ENCODE measurements at regions not wholly inside any gene's neighbourhood (a gene's known extent, or its start where the extent isn't known, plus 50 kb on each side); places are given as distances from the start of the nearest gene placed in this dataset.
A peak's percentile ranks its signal among the peaks of the same experiment; 100 is the strongest.
"Not testable (repeated sequence)": the region's sequence is repeated elsewhere in the genome, so short reads cannot be mapped to it uniquely, and the experiment has no call there.

DNA sequence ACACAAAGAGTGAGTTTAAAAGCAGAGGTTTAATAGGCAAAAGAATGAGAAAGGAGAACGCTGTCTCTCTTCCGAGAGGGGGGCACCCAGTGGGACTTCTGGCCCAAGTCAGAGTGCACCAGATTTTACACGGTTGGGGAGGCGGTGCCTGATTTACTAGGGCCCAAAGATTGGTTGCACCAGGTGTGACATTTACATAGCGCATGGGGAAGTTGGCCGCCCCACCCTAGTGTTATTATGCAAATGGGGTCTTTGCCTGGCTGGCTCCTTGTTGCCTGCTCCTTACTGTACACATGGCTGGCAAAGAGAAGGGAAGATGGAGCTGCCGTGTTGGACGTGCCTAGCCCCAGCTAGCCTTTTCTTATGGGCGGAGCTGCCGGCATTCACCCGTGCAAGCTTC, 115.9 kb downstream of the NPIPA5 start:
- not testable (repeated sequence) for H2BK20ac ChIP-seq (ENCODE audit: low read depth, low read length, poor library complexity, severe bottlenecking); H3K79me2 ChIP-seq (ENCODE audit: insufficient read depth, low read length); H3K27ac Mint-ChIP-seq; H2AK5ac ChIP-seq (ENCODE audit: insufficient read length, low read length); H2BK12ac ChIP-seq (ENCODE audit: insufficient read length, low read depth, low read length); H4K20me1 ChIP-seq (ENCODE audit: control insufficient read depth, insufficient read depth, insufficient read length); H3K56ac ChIP-seq (ENCODE audit: insufficient read length, low read depth, low read length); H3K9me3 ChIP-seq (ENCODE audit: control insufficient read depth, low read depth, low read length); H3K4me2 ChIP-seq (ENCODE audit: insufficient read depth, insufficient read length, low read length); H2BK120ac ChIP-seq (ENCODE audit: low read depth, low read length, poor library complexity, severe bottlenecking); H3K27me3 Mint-ChIP-seq (ENCODE audit: low read depth); H4K5ac ChIP-seq (ENCODE audit: insufficient read length, low read depth, low read length); H4K8ac ChIP-seq (replicated peaks; ENCODE audit: insufficient read length, low read depth, low read length); H3T11ph ChIP-seq (ENCODE audit: low read length); H3K9me3 Mint-ChIP-seq; H3K27ac ChIP-seq (ENCODE audit: insufficient read length, low read depth, low read length); H2AFZ ChIP-seq (ENCODE audit: low read length); H2BK15ac ChIP-seq (ENCODE audit: low read depth, low read length); H3K23ac ChIP-seq (ENCODE audit: insufficient read length, low read depth, low read length); H4K91ac ChIP-seq (ENCODE audit: insufficient read length, low read depth, low read length); H3K4me1 Mint-ChIP-seq; H2BK5ac ChIP-seq (ENCODE audit: insufficient read length, low read length); H3K23me2 ChIP-seq (ENCODE audit: insufficient read length, low read depth, low read length, poor library complexity, severe bottlenecking); H3K4me1 ChIP-seq (ENCODE audit: insufficient read depth, low read length); H3K4ac ChIP-seq (ENCODE audit: low read depth, low read length); H3K79me1 ChIP-seq (ENCODE audit: insufficient read depth, low read depth, low read length, poor library complexity, severe bottlenecking); H3K14ac ChIP-seq (ENCODE audit: insufficient read depth, low read length); H3K9ac ChIP-seq (ENCODE audit: extremely low read depth, insufficient read length, low read length); H3K27me3 ChIP-seq (ENCODE audit: insufficient read depth, low read length); H3K36me3 Mint-ChIP-seq (ENCODE audit: insufficient read depth in 1 of 3, low read depth in 3 of 3); H3K4me3 Mint-ChIP-seq; H3K18ac ChIP-seq (ENCODE audit: insufficient read length, low read depth, low read length)
- WGBS (ENCODE audit: extremely low coverage, insufficient read length, low lambda C conversion rate), result no CpG with 5 or more reads among the region's 11 CpGs
- DNase-seq, result peak; percentile 24

DNA sequence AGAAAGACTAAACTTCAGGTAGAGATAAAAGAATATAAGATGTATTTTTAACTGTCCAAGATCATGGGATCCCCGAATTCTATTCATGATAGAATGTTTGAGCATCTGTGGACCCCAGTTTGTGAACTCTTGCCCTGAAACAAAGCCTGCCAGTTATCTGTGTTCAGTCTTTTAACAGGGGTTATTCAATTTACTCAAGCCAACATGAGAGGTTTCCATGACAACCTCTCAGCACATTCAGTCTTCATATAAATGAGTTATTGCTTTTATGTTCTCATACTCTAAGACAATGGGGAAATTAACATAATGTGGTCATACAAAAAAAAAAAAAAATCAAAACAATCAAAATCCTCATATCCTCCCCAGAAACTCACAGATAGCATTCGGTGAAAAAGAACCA, 130.1 kb downstream of the NPIPA5 start:
- not testable (repeated sequence) for H3K27me3 Mint-ChIP-seq (ENCODE audit: low read depth); H3K4me2 ChIP-seq (ENCODE audit: insufficient read depth, insufficient read length, low read length); H3K4ac ChIP-seq (ENCODE audit: low read depth, low read length); H3K4me1 ChIP-seq (ENCODE audit: insufficient read depth, low read length); H4K5ac ChIP-seq (ENCODE audit: insufficient read length, low read depth, low read length); H3K56ac ChIP-seq (ENCODE audit: insufficient read length, low read depth, low read length); H2BK120ac ChIP-seq (ENCODE audit: low read depth, low read length, poor library complexity, severe bottlenecking); H3K23me2 ChIP-seq (ENCODE audit: insufficient read length, low read depth, low read length, poor library complexity, severe bottlenecking); H3K9me3 Mint-ChIP-seq; H4K8ac ChIP-seq (replicated peaks; ENCODE audit: insufficient read length, low read depth, low read length); H3K18ac ChIP-seq (ENCODE audit: insufficient read length, low read depth, low read length); H3K79me1 ChIP-seq (ENCODE audit: insufficient read depth, low read depth, low read length, poor library complexity, severe bottlenecking); H3K9ac ChIP-seq (ENCODE audit: extremely low read depth, insufficient read length, low read length); H3K14ac ChIP-seq (ENCODE audit: insufficient read depth, low read length); H2BK20ac ChIP-seq (ENCODE audit: low read depth, low read length, poor library complexity, severe bottlenecking); H2BK15ac ChIP-seq (ENCODE audit: low read depth, low read length); H3K4me3 Mint-ChIP-seq; H4K20me1 ChIP-seq (ENCODE audit: control insufficient read depth, insufficient read depth, insufficient read length); DNase-seq; H3K27ac Mint-ChIP-seq; H2BK5ac ChIP-seq (ENCODE audit: insufficient read length, low read length); H4K91ac ChIP-seq (ENCODE audit: insufficient read length, low read depth, low read length); H3K27me3 ChIP-seq (ENCODE audit: insufficient read depth, low read length); H3K4me1 Mint-ChIP-seq; H3T11ph ChIP-seq (ENCODE audit: low read length); H2AK5ac ChIP-seq (ENCODE audit: insufficient read length, low read length); H3K36me3 Mint-ChIP-seq (ENCODE audit: insufficient read depth in 1 of 3, low read depth in 3 of 3); H3K79me2 ChIP-seq (ENCODE audit: insufficient read depth, low read length); H3K9me3 ChIP-seq (ENCODE audit: control insufficient read depth, low read depth, low read length); H2BK12ac ChIP-seq (ENCODE audit: insufficient read length, low read depth, low read length); H3K23ac ChIP-seq (ENCODE audit: insufficient read length, low read depth, low read length); H2AFZ ChIP-seq (ENCODE audit: low read length); H3K27ac ChIP-seq (ENCODE audit: insufficient read length, low read depth, low read length)
- no CpG with 5 or more reads among the region's 2 CpGs for WGBS (ENCODE audit: extremely low coverage, insufficient read length, low lambda C conversion rate)
